Eye (tissue), 1 donor: ENCODE measurements at regions not wholly inside any gene's neighbourhood (a gene's known extent, or its start where the extent isn't known, plus 50 kb on each side); places are given as distances from the start of the nearest gene placed in this dataset.

Source experiments
- DNase-seq: peaks from one replicate; pipeline ENCODE4 v3.0.0-alpha.2; 2015

- DNase-seq = no peak
These were observed 226.2 kb upstream of the BLID start for GRCh38 chr11:122342089-122342744.

- peak; percentile 38 for DNase-seq
These were observed 225.5 kb upstream of the BLID start for GRCh38 chr11:122341477-122341876.

- peak; percentile 28 for DNase-seq
These were observed 224.7 kb upstream of the BLID start for GRCh38 chr11:122340607-122341290.

GRCh38 chr11:122339436-122340060 lies 223.5 kb upstream of the BLID start:
- no peak for DNase-seq

GRCh38 chr11:122337704-122338103 lies 221.7 kb upstream of the BLID start:
- DNase-seq = no peak

- no peak for DNase-seq
These were observed 221.2 kb upstream of the BLID start for GRCh38 chr11:122337241-122337640.

- no peak for DNase-seq
These were observed 220.7 kb upstream of the BLID start for GRCh38 chr11:122336706-122337105.

GRCh38 chr11:122334546-122335339 lies 218.7 kb upstream of the BLID start:
- DNase-seq = peak; percentile 69

- no peak for DNase-seq
These were observed 217.5 kb upstream of the BLID start for GRCh38 chr11:122333467-122333866.

GRCh38 chr11:122331079-122331478 lies 215.1 kb upstream of the BLID start:
- DNase-seq = no peak

- no peak for DNase-seq
These were observed 214.4 kb upstream of the BLID start for GRCh38 chr11:122330279-122330965.

- no peak for DNase-seq
These were observed 211.5 kb upstream of the BLID start for GRCh38 chr11:122327528-122327927.

GRCh38 chr11:122323754-122324421 lies 207.9 kb upstream of the BLID start:
- no peak for DNase-seq

GRCh38 chr11:122322329-122322728 lies 206.3 kb upstream of the BLID start:
- DNase-seq = no peak

GRCh38 chr11:122320671-122321070 lies 204.7 kb upstream of the BLID start:
- DNase-seq = no peak

- peak; percentile 52 for DNase-seq
These were observed 203.9 kb upstream of the BLID start for GRCh38 chr11:122319691-122320620.

GRCh38 chr11:122319085-122319484 lies 203.1 kb upstream of the BLID start:
- no peak for DNase-seq

GRCh38 chr11:122317305-122317704 lies 201.3 kb upstream of the BLID start:
- peak; percentile 71 for DNase-seq

- no peak for DNase-seq
These were observed 197.6 kb upstream of the BLID start for GRCh38 chr11:122313581-122313980.

GRCh38 chr11:122311216-122311755 lies 195.3 kb upstream of the BLID start:
- DNase-seq = no peak

GRCh38 chr11:122310766-122311165 lies 194.8 kb upstream of the BLID start:
- DNase-seq = no peak
